ENCODE measurements at regions not wholly inside any gene's neighbourhood (a gene's known extent, or its start where the extent isn't known, plus 50 kb on each side); places are given as distances from the start of the nearest gene placed in this dataset.
"Not testable (repeated sequence)": the region's sequence is repeated elsewhere in the genome, so short reads cannot be mapped to it uniquely, and the experiment has no call there.

DNA sequence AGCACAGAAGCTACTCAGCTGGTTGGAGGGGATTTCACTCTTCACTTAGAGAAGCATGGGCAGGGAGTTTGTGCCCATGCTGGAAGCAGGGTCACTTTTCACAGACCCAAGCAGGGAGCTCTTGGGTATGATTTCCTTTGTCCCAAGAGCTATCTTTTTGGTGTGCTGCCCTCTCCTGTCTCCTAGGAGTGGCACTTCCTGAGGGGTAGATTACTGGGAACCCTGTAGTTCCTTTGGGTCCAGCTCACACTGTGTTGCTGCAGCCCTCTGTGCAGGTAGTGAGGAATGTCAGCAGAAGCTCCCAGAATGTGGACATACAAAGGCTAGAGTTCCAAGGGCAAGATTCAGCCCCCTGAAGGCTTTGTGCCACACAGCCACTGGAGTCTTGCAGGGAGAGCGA lies 537.1 kb upstream of the ANO3 start:
- intact Hi-C loops (cut with DNase I), result no loop called here
- no peak overlapping the region for H3K4me3 ChIP-seq
- no peaks in the 10 kb centered on the region for H3K27me3 ChIP-seq
- no peak for DNase-seq
- H3K9me3 ChIP-seq, result no peaks in the 10 kb centered on the region
- WGBS, 2 donors, result 91 to 98% methylated on average over 1 of the region's 1 CpG
- H3K36me3 ChIP-seq, result no peaks in the 10 kb centered on the region
- TF ChIP-seq EP300 (IDR thresholded peaks at IDR 0.05) (no peak), CTCF (IDR thresholded peaks at IDR 0.05) (no peak), POLR2A (IDR thresholded peaks at IDR 0.05) (no peak), POLR2AphosphoS5 (IDR thresholded peaks at IDR 0.05) (no peak)
- no peaks in the 10 kb centered on the region for H3K4me1 ChIP-seq
- no peak overlapping the region for H3K27ac ChIP-seq

DNA sequence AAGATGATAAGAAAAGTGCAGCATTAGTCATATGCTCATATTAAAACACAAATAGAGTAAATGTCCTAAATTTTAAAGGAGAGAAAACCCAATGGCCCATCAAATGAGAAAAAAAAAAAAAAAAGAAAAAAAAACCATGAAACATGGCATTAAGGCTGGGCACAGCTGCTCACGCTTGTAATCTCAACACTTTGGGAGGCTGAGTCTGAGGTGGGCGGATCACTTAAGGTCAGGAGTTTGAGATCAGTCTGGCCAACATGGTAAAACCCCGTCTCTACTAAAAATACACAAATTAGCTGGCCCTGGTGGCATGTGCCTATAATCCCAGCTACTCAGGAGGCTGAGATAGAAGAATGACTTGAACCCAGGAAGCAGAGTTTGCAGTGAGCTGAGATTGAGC lies 515.5 kb upstream of the ANO3 start:
- DNase-seq, result no peak

GRCh38 chr11:25824688-25825087 lies 507.2 kb upstream of the ANO3 start:
- intact Hi-C loops (cut with DNase I), result no loop called here
- Histone ChIP-seq H3K4me1 (no peaks in the 10 kb centered on the region), H3K27ac (no peak overlapping the region), H3K4me3 (no peak overlapping the region), H3K27me3 (no peaks in the 10 kb centered on the region), H3K9me3 (no peaks in the 10 kb centered on the region), H3K36me3 (no peaks in the 10 kb centered on the region)
- TF ChIP-seq CTCF (IDR thresholded peaks at IDR 0.05), result no peak
- no peak for TF ChIP-seq POLR2A (IDR thresholded peaks at IDR 0.05)
- no peak for TF ChIP-seq POLR2AphosphoS5 (IDR thresholded peaks at IDR 0.05)
- no peak for TF ChIP-seq EP300 (IDR thresholded peaks at IDR 0.05)
- no peak for DNase-seq

More for the DNA sequence above, 515.5 kb upstream of the ANO3 start:
- intact Hi-C loops (cut with DNase I), result no loop called here
- no peak overlapping the region for H3K27ac ChIP-seq
- H3K36me3 ChIP-seq, result no peaks in the 10 kb centered on the region
- H3K27me3 ChIP-seq, result no peaks in the 10 kb centered on the region
- H3K4me1 ChIP-seq, result no peaks in the 10 kb centered on the region
- WGBS, 2 donors, result 83 to 90% methylated on average over 3 of the region's 3 CpGs
- no peak for TF ChIP-seq POLR2A (IDR thresholded peaks at IDR 0.05)
- no peak for TF ChIP-seq CTCF (IDR thresholded peaks at IDR 0.05)
- TF ChIP-seq POLR2AphosphoS5 (IDR thresholded peaks at IDR 0.05), result no peak
- TF ChIP-seq EP300 (IDR thresholded peaks at IDR 0.05), result no peak
- no peaks in the 10 kb centered on the region for H3K9me3 ChIP-seq
- H3K4me3 ChIP-seq, result no peak overlapping the region

GRCh38 chr11:25831485-25831884 lies 500.4 kb upstream of the ANO3 start:
- H3K4me3 ChIP-seq; DNase-seq; intact Hi-C loops (cut with DNase I); H3K4me1 ChIP-seq; H3K27ac ChIP-seq; H3K36me3 ChIP-seq; H3K9me3 ChIP-seq; H3K27me3 ChIP-seq: not testable (repeated sequence)
- 90% methylated on average over 10 of the region's 10 CpGs for WGBS, 2 donors

DNA sequence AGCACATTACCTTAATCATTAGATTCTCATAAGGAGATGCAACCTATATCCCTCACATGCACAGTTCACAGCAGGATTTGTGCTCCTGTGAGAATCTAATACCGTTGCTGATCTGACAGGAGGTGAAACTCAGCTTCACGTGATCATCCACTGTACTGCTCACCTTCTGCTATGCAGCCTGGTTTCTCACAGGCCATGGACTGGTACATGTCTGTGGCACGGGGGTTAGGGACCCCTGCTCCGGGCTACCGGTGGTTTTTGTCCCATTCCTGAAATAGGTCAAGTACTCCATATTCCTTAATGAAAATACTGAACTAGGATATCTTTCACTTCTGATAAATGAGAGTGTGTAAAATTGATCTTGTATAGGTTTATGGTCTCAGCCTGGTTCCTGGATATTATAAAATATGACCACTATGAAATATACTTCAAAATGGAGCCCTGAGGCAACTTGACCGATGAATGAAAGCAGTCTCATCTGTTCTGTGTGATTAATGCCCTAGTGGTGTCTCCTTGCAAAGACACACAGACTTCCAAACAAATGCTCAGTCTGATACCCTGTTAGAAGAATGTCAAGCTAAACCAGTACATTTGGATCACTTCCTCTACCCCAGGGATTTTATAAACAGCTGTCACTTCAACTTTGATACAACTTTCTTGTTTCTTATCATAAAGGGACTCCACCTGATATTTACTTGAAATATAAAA lies 492.9 kb upstream of the ANO3 start:
- intact Hi-C loops (cut with DNase I), result no loop called here
- no peak for DNase-seq
- Histone ChIP-seq H3K4me1 (no peaks in the 10 kb centered on the region), H3K4me3 (no peak overlapping the region), H3K27ac (no peak overlapping the region), H3K27me3 (no peaks in the 10 kb centered on the region), H3K36me3 (no peaks in the 10 kb centered on the region), H3K9me3 (no peaks in the 10 kb centered on the region)
- no peak for TF ChIP-seq EP300 (IDR thresholded peaks at IDR 0.05)
- 87% methylated on average over 6 of the region's 6 CpGs for WGBS, 2 donors

GRCh38 chr11:25844811-25845210 lies 487.1 kb upstream of the ANO3 start:
- intact Hi-C loops (cut with DNase I), result no loop called here

More at GRCh38 chr11:25844811-25845210, 487.1 kb upstream of the ANO3 start:
- TF ChIP-seq EP300 (IDR thresholded peaks at IDR 0.05), result no peak
- no peak for TF ChIP-seq CTCF (IDR thresholded peaks at IDR 0.05)
- Histone ChIP-seq H3K4me3 (no peak overlapping the region), H3K4me1 (no peaks in the 10 kb centered on the region), H3K27me3 (no peaks in the 10 kb centered on the region), H3K36me3 (no peaks in the 10 kb centered on the region), H3K9me3 (no peaks in the 10 kb centered on the region), H3K27ac (no peak overlapping the region)
- 79 to 82% methylated on average over 4 of the region's 4 CpGs for WGBS, 2 donors
- no peak for DNase-seq
